ENCODE measurements at regions not wholly inside any gene's neighbourhood (a gene's known extent, or its start where the extent isn't known, plus 50 kb on each side); places are given as distances from the start of the nearest gene placed in this dataset.

- TF ChIP-seq ZBTB33 (IDR thresholded peaks at IDR 0.05): no peak
- no peak for TF ChIP-seq MAX (IDR thresholded peaks at IDR 0.05)
- TF ChIP-seq FOXA2 (IDR thresholded peaks at IDR 0.05): no peak
- TF ChIP-seq NR2F2 (IDR thresholded peaks at IDR 0.05): no peak
- no peak for TF ChIP-seq FOXA1 (IDR thresholded peaks at IDR 0.05)
- TF ChIP-seq RXRA (IDR thresholded peaks at IDR 0.05): no peak
- no peak for TF ChIP-seq ATF3 (IDR thresholded peaks at IDR 0.05)
- TF ChIP-seq JUND (IDR thresholded peaks at IDR 0.05): no peak
- TF ChIP-seq HNF4G (IDR thresholded peaks at IDR 0.05): no peak
Measured at GRCh38 chr5:149441194-149441753, 62.2 kb upstream of the IL17B start (continued).

GRCh38 chr5:149439899-149440542, 60.9 kb upstream of the IL17B start:
- Histone ChIP-seq H3K4me1 (ENCODE audit: control insufficient read depth in 4 of 4, insufficient read depth in 4 of 4, low read length in 3 of 4) (peaks cover 0 to 3% (median 0%) of the 10 kb centered on the region in 4 donors), H3K27me3 (ENCODE audit: control insufficient read depth in 4 of 4, insufficient read depth in 4 of 4, low read length in 3 of 4) (no peaks in the 10 kb centered on the region), H3K4me3 (ENCODE audit: low read depth in 1 of 3, low read length in 3 of 3) (no peak overlapping the region), H3K27ac (ENCODE audit: low read depth in 1 of 2, low read length in 2 of 2) (no peak overlapping the region), H3K9ac (ENCODE audit: low read depth in 1 of 2, low read length in 2 of 2) (no peak overlapping the region), H3K36me3 (ENCODE audit: control insufficient read depth in 4 of 4, insufficient read depth in 3 of 4, low read depth in 1 of 4, low read length in 3 of 4) (no peaks in the 10 kb centered on the region), H3K9me3 (ENCODE audit: control insufficient read depth in 4 of 4, low read length in 3 of 4) (no peaks in the 10 kb centered on the region)
- TF ChIP-seq FOXA2 (IDR thresholded peaks at IDR 0.05) (no peak), SP1 (IDR thresholded peaks at IDR 0.05) (no peak), MAX (IDR thresholded peaks at IDR 0.05) (no peak)
- WGBS: 70% methylated on average over 8 of the region's 8 CpGs
- no peak for DNase-seq (ENCODE audit: low spot score)

- DNase-seq (ENCODE audit: low spot score): no peak
- no peak for TF ChIP-seq JUND (IDR thresholded peaks at IDR 0.05)
- no peak for TF ChIP-seq EGR1 (IDR thresholded peaks at IDR 0.05; ENCODE audit: low read depth in 2 of 2)
- TF ChIP-seq RXRA (IDR thresholded peaks at IDR 0.05): no peak
- no peak for TF ChIP-seq RAD21 (IDR thresholded peaks at IDR 0.05)
- no peak for TF ChIP-seq CTCF (IDR thresholded peaks at IDR 0.05; ENCODE audit: low read depth, low read length, missing input control)
- Histone ChIP-seq H3K4me3 (ENCODE audit: low read depth in 1 of 3, low read length in 3 of 3) (no peak overlapping the region), H3K9ac (ENCODE audit: low read depth in 1 of 2, low read length in 2 of 2) (no peak overlapping the region), H3K27me3 (ENCODE audit: control insufficient read depth in 4 of 4, insufficient read depth in 4 of 4, low read length in 3 of 4) (no peaks in the 10 kb centered on the region), H3K36me3 (ENCODE audit: control insufficient read depth in 4 of 4, insufficient read depth in 3 of 4, low read depth in 1 of 4, low read length in 3 of 4) (no peaks in the 10 kb centered on the region), H3K9me3 (ENCODE audit: control insufficient read depth in 4 of 4, low read length in 3 of 4) (no peaks in the 10 kb centered on the region), H3K27ac (ENCODE audit: low read depth in 1 of 2, low read length in 2 of 2) (no peak overlapping the region), H3K4me1 (ENCODE audit: control insufficient read depth in 4 of 4, insufficient read depth in 4 of 4, low read length in 3 of 4) (peaks cover 0 to 3% (median 0%) of the 10 kb centered on the region in 4 donors)
- 74% methylated on average over 1 of the region's 1 CpG for WGBS
Measured at GRCh38 chr5:149438711-149439132, 59.6 kb upstream of the IL17B start.
